CD4-positive, CD25-positive, alpha-beta regulatory T cell (primary cell): ENCODE measurements at regions not wholly inside any gene's neighbourhood (a gene's known extent, or its start where the extent isn't known, plus 50 kb on each side); places are given as distances from the start of the nearest gene placed in this dataset.

ENCODE experiments used
- ATAC-seq, 2 donors: fragments of 150-1000 bp; cut with Tn5 transposase; one replicate each; pipeline ENCODE4 v1.10.0; 2021; ENCODE audit warnings: low read depth in 2 of 2, moderate number of reproducible peaks in 2 of 2, moderate library complexity in 1 of 2
- DNase-seq, 3 donors: peaks; one replicate each; pipeline versions ENCODE4 v3.0.0 to v3.0.0-alpha.2; 2012 to 2022; ENCODE audit warnings: mixed read lengths in 1 of 3
- H3K27ac ChIP-seq: one replicate; pipeline ENCODE4 v1.7.0; 2013; ENCODE audit warnings: mild to moderate bottlenecking, low read length; ENCODE audit not compliant: insufficient read depth, poor library complexity, severe bottlenecking
- H3K27me3 ChIP-seq: one replicate; pipeline ENCODE4 v1.7.0; 2013; ENCODE audit warnings: low read length; ENCODE audit not compliant: control insufficient read depth, insufficient read depth
- H3K36me3 ChIP-seq: one replicate; pipeline ENCODE4 v1.7.0; 2013; ENCODE audit warnings: mild to moderate bottlenecking, low read length, moderate library complexity; ENCODE audit not compliant: control insufficient read depth, insufficient read depth
- H3K4me1 ChIP-seq: 2 replicates; pipeline ENCODE4 v1.7.0; 2013; ENCODE audit warnings: mild to moderate bottlenecking, low read length; ENCODE audit not compliant: insufficient read depth, control insufficient read depth, poor library complexity, severe bottlenecking
- H3K4me3 ChIP-seq: one replicate; pipeline ENCODE4 v1.7.0; 2013; ENCODE audit warnings: low read depth, mild to moderate bottlenecking, low read length, moderate library complexity
- H3K9me3 ChIP-seq, 2 experiments: 1 replicate in 1 of 2; 2 replicates in 1 of 2; pipeline ENCODE4 v1.7.0; 2013; ENCODE audit warnings: low read length in 2 of 2, mild to moderate bottlenecking in 1 of 2, moderate library complexity in 1 of 2; ENCODE audit not compliant: control insufficient read depth in 2 of 2
- H3K27ac Mint-ChIP-seq, 3 donors: one replicate each; pipeline ENCODE4 v1.8.0; 2020 to 2022; ENCODE audit warnings: mild to moderate bottlenecking in 3 of 3, mixed read lengths in 3 of 3, moderate library complexity in 2 of 3
- H3K27me3 Mint-ChIP-seq: one replicate; pipeline ENCODE4 v1.8.0; 2022; ENCODE audit warnings: mild to moderate bottlenecking, mixed read lengths
- H3K36me3 Mint-ChIP-seq: one replicate; pipeline ENCODE4 v1.8.0; 2020; ENCODE audit warnings: mixed read lengths
- H3K4me1 Mint-ChIP-seq, 4 donors: one replicate each; pipeline ENCODE4 v1.8.0; 2020 to 2022; ENCODE audit warnings: mixed read lengths in 4 of 4, mild to moderate bottlenecking in 1 of 4
- H3K4me3 Mint-ChIP-seq, 4 donors: one replicate each; pipeline ENCODE4 v1.8.0; 2020 to 2022; ENCODE audit warnings: mild to moderate bottlenecking in 4 of 4, mixed read lengths in 4 of 4, moderate library complexity in 3 of 4
- H3K9me3 Mint-ChIP-seq, 7 donors: one replicate each; pipeline ENCODE4 v1.8.0; 2020 to 2022; ENCODE audit warnings: mixed read lengths in 7 of 7, mild to moderate bottlenecking in 3 of 7, moderate library complexity in 2 of 7

DNA sequence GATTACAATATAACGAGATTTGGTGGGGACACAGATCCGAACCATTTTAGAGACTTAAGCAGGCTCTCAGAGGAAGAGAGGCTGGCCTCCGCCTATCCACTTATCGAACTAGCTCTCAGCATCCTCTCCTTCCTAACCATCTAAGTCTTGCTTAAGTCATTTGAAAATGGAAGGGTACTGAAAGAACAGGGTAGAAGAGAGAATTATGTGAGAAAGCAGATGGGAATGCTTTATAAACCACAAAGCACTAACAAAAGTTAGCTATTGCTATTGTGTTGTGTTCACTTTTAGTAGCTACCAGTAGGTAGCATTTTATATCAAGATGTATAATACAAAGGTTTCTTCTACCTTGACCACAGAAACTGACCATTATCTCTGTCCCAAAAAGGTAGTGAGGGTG lies 153.4 kb upstream of the CADM1 start:
- H3K4me3 Mint-ChIP-seq: no peak overlapping the region
- no peaks in the 10 kb centered on the region for H3K9me3 ChIP-seq
- no peak for ATAC-seq

DNA sequence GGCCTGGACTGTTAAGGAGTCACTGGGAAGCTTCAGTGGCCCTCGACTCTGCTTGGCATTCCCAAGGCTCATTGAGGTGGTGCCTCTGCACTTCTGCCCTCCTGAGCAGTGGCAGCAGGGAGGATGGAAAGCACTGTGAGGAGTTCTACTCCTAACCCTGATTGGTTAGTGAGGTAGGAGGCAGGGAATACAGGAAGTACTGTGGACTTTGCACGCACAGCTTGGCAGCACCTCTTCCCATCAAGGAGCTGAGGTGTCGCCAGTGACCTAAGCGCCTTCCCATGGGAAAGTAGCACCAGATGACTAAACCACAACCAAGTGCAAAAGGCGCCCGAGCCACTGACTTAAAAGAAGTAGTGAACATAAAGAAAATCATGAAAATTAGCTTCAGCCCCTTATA lies 152.5 kb upstream of the CADM1 start:
- H3K9me3 ChIP-seq: no peaks in the 10 kb centered on the region
- H3K27ac Mint-ChIP-seq: no peak overlapping the region
- no peak overlapping the region for H3K4me3 ChIP-seq
- no peaks in the 10 kb centered on the region for H3K36me3 Mint-ChIP-seq
- ATAC-seq (no peak), DNase-seq (no peak)
- H3K36me3 ChIP-seq: no peaks in the 10 kb centered on the region
- H3K9me3 Mint-ChIP-seq: peaks cover 0 to 6% (median 0%) of the 10 kb centered on the region in 7 donors
- H3K4me1 Mint-ChIP-seq: no peaks in the 10 kb centered on the region
- H3K27ac ChIP-seq: no peak overlapping the region
- peaks cover 4% of the 10 kb centered on the region for H3K27me3 ChIP-seq
- H3K4me3 Mint-ChIP-seq: no peak overlapping the region
- peaks cover 3% of the 10 kb centered on the region for H3K4me1 ChIP-seq
- peaks cover 36% of the 10 kb centered on the region for H3K27me3 Mint-ChIP-seq

More for the DNA sequence above, 153.4 kb upstream of the CADM1 start:
- no peak overlapping the region for H3K27ac ChIP-seq
- H3K4me3 ChIP-seq: no peak overlapping the region
- H3K27ac Mint-ChIP-seq: no peak overlapping the region
- H3K36me3 ChIP-seq: no peaks in the 10 kb centered on the region
- H3K27me3 Mint-ChIP-seq: peaks cover 41% of the 10 kb centered on the region
- H3K36me3 Mint-ChIP-seq: no peaks in the 10 kb centered on the region
- peaks cover 4% of the 10 kb centered on the region for H3K27me3 ChIP-seq
- no peaks in the 10 kb centered on the region for H3K4me1 Mint-ChIP-seq
- DNase-seq: no peak
- peaks cover 0 to 6% (median 0%) of the 10 kb centered on the region in 7 donors for H3K9me3 Mint-ChIP-seq
- H3K4me1 ChIP-seq: peaks cover 3% of the 10 kb centered on the region

DNA sequence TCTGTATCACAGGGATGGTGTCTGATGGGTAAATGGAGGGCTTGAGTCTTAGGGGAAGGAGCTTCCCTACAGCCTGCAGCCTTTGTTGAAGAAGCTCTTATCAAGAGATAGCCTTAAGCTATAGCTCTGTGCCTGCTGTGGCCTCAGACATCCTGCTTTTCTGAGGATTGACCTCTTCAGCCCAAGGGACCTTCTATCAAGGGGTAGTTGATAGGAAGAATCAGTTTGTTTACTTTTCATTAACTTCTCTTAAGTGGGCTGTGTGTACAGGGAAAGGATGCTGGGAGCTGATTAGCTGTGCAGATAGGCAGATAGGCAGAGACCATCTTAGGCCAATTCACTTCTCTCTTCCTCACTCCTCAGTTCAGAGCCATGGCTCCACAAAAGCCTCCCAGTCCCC lies 151.8 kb upstream of the CADM1 start:
- Histone ChIP-seq H3K9me3 (no peaks in the 10 kb centered on the region), H3K36me3 (no peaks in the 10 kb centered on the region), H3K4me3 (no peak overlapping the region), H3K4me1 (peaks cover 3% of the 10 kb centered on the region), H3K27me3 (peaks cover 4% of the 10 kb centered on the region), H3K27ac (no peak overlapping the region)
- Mint-ChIP-seq H3K9me3 (peaks cover 0 to 6% (median 0%) of the 10 kb centered on the region in 7 donors), H3K27me3 (peaks cover 38% of the 10 kb centered on the region), H3K36me3 (no peaks in the 10 kb centered on the region), H3K27ac (no peak overlapping the region), H3K4me3 (no peak overlapping the region), H3K4me1 (no peaks in the 10 kb centered on the region)
- DNase-seq (no peak), ATAC-seq (no peak)

DNA sequence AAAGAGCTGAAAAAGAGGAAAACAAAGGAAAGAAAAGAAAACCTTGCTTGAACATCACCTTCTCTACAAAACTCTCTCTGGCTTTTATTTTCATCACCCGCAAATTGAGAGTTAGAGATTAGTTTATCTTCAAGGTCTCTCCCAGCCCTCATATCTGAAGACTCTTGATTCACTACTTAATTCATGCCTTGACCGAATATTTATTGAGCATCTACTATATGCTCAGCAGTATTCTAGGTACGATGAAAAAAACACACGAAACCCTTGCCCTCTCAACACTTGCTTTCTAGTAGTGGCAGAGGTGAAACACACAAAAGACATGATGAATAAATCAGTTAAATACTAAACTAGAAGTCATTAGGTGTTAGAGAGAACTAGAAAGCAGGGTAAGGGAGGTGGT lies 150.6 kb upstream of the CADM1 start:
- Histone ChIP-seq H3K27ac (no peak overlapping the region), H3K27me3 (no peaks in the 10 kb centered on the region), H3K9me3 (no peaks in the 10 kb centered on the region), H3K36me3 (no peaks in the 10 kb centered on the region), H3K4me1 (peaks cover 3% of the 10 kb centered on the region), H3K4me3 (no peak overlapping the region)
- Mint-ChIP-seq H3K27me3 (peaks cover 26% of the 10 kb centered on the region), H3K36me3 (no peaks in the 10 kb centered on the region), H3K4me3 (no peak overlapping the region), H3K4me1 (no peaks in the 10 kb centered on the region), H3K27ac (no peak overlapping the region), H3K9me3 (peaks cover 0 to 4% (median 0%) of the 10 kb centered on the region in 7 donors)
- no peak for ATAC-seq
- no peak for DNase-seq

DNA sequence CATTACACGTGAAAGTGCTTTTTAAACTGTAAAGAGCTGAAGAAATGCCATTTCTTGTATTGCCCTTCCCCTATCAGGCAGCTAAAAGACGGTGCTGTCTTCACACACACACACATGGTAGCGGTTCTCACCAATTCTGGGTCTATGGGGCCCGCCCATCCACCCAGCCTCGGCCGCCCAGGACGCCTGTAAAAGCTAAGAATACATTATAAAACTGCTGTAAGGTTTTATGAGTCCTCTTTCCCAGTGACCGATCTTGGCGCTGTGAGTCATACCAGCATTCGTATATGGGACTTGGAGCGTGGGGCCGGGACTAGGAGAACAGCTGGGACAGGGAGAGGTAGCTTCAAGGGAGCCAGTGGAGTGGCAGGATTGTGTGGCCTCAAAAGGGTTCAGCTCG lies 149.7 kb upstream of the CADM1 start:
- Histone ChIP-seq H3K36me3 (no peaks in the 10 kb centered on the region), H3K27me3 (no peaks in the 10 kb centered on the region), H3K27ac (no peak overlapping the region), H3K4me3 (no peak overlapping the region), H3K4me1 (no peaks in the 10 kb centered on the region), H3K9me3 (no peaks in the 10 kb centered on the region)
- no peaks in the 10 kb centered on the region for H3K4me1 Mint-ChIP-seq
- ATAC-seq (no peak), DNase-seq (no peak)
- peaks cover 24% of the 10 kb centered on the region for H3K27me3 Mint-ChIP-seq
- no peak overlapping the region for H3K27ac Mint-ChIP-seq
- no peak overlapping the region for H3K4me3 Mint-ChIP-seq
- peaks cover 0 to 4% (median 0%) of the 10 kb centered on the region in 7 donors for H3K9me3 Mint-ChIP-seq
- no peaks in the 10 kb centered on the region for H3K36me3 Mint-ChIP-seq

DNA sequence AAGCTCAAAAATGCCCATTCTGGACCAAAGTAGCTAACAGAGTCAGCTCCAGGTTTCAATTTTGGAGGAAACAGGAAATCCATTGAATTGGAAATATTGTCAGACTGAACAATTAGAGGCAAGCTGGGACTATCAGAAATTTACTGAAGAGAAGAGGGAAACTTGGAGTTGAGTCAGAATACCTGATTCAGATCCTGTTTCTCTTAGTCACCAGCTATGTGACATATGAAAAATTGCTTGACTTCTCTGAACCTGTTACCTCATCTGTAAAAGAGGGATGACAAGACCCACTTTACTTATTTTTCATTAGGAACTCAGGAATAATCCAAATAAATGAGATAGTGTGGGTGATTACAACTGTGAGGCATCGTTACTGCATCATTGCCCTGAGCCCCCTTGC lies 148.9 kb upstream of the CADM1 start:
- H3K9me3 Mint-ChIP-seq: peaks cover 0 to 4% (median 0%) of the 10 kb centered on the region in 7 donors

DNA sequence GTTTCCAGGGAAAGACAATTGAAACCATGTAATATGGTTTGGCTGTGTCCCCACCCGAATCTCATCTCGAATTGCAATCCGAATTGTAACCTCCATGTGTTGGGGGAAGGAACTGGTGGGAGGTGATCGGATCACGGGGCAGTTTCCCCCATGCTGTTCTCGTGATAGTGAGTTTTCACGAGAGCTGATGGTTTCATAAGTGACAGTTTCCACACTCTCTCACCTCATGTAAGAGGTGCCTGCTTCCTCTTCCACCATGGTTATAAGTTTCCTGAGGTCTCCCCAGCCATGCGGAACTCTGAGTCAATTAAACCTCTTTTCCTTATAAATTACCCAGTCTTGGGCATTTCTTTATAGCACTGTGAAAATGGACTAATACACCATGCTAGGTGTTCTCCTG lies 148.3 kb upstream of the CADM1 start:
- ATAC-seq: no peak
- no peaks in the 10 kb centered on the region for H3K27me3 ChIP-seq
- Mint-ChIP-seq H3K4me1 (no peaks in the 10 kb centered on the region), H3K36me3 (no peaks in the 10 kb centered on the region), H3K4me3 (no peak overlapping the region), H3K9me3 (peaks cover 0 to 4% (median 0%) of the 10 kb centered on the region in 7 donors), H3K27ac (no peak overlapping the region), H3K27me3 (peaks cover 16% of the 10 kb centered on the region)
- no peaks in the 10 kb centered on the region for H3K4me1 ChIP-seq
- H3K9me3 ChIP-seq: no peaks in the 10 kb centered on the region
- no peaks in the 10 kb centered on the region for H3K36me3 ChIP-seq
- no peak for DNase-seq
- H3K4me3 ChIP-seq: no peak overlapping the region
- no peak overlapping the region for H3K27ac ChIP-seq

More for the DNA sequence above, 148.9 kb upstream of the CADM1 start:
- ATAC-seq: no peak
- Mint-ChIP-seq H3K4me3 (no peak overlapping the region), H3K36me3 (no peaks in the 10 kb centered on the region), H3K27ac (no peak overlapping the region), H3K4me1 (no peaks in the 10 kb centered on the region), H3K27me3 (peaks cover 20% of the 10 kb centered on the region)
- DNase-seq: no peak
- H3K27me3 ChIP-seq: no peaks in the 10 kb centered on the region
- no peaks in the 10 kb centered on the region for H3K9me3 ChIP-seq
- H3K27ac ChIP-seq: no peak overlapping the region
- H3K36me3 ChIP-seq: no peaks in the 10 kb centered on the region
- no peak overlapping the region for H3K4me3 ChIP-seq
- H3K4me1 ChIP-seq: no peaks in the 10 kb centered on the region

DNA sequence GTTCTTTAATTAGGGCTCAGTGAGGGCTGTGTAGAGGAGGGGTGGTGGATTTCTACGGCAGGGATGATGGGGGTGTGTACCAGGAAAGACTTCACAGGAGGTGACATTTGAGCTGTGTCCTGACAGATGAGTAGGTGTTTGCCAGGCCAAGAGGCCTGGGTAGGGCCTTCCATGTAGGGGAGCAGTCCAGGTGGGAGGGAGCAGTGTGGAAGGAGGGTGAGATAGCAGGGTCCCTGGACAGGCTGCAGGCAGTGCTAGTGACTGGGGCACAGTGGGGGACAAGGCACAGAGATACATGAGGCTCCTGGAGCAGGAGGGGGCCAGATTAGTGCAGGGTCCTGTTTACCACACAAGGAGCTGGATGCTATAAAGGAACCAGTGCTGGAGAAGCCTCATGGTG lies 147.9 kb upstream of the CADM1 start:
- no peak overlapping the region for H3K4me3 Mint-ChIP-seq

More for the DNA sequence above, 147.9 kb upstream of the CADM1 start:
- H3K4me1 ChIP-seq: no peaks in the 10 kb centered on the region
- no peaks in the 10 kb centered on the region for H3K4me1 Mint-ChIP-seq
- no peaks in the 10 kb centered on the region for H3K9me3 ChIP-seq
- H3K27me3 ChIP-seq: no peaks in the 10 kb centered on the region
- no peaks in the 10 kb centered on the region for H3K36me3 ChIP-seq
- no peak overlapping the region for H3K27ac Mint-ChIP-seq
- H3K4me3 ChIP-seq: no peak overlapping the region
- H3K27ac ChIP-seq: no peak overlapping the region
- H3K27me3 Mint-ChIP-seq: peaks cover 13% of the 10 kb centered on the region
- H3K36me3 Mint-ChIP-seq: no peaks in the 10 kb centered on the region
- H3K9me3 Mint-ChIP-seq: peaks cover 0 to 3% (median 0%) of the 10 kb centered on the region in 7 donors
- ATAC-seq (no peak), DNase-seq (no peak)
